Stimulated activated effector memory CD8-positive, alpha-beta T cell treated with anti-CD3 and anti-CD28 coated beads, Interleukin-12 subunit alpha, Interleukin-12 subunit beta, amount 100 ng/mL, for 72 hours (primary cell): ENCODE measurements at regions not wholly inside any gene's neighbourhood (a gene's known extent, or its start where the extent isn't known, plus 50 kb on each side); places are given as distances from the start of the nearest gene placed in this dataset.
A peak's percentile ranks its signal among the peaks of the same experiment; 100 is the strongest.

ENCODE experiments used
- ATAC-seq: fragments of 150-1000 bp; cut with Tn5 transposase; 2 replicates; pipeline ENCODE4 v1.10.0; 2021
- DNase-seq, 2 donors: peaks; one replicate each; pipeline ENCODE4 v3.0.0; 2021 to 2022; ENCODE audit warnings: low spot score in 2 of 2
- H3K27ac Mint-ChIP-seq: one replicate; pipeline ENCODE4 v1.8.0; 2022; ENCODE audit warnings: mild to moderate bottlenecking, mixed read lengths
- H3K36me3 Mint-ChIP-seq: one replicate; pipeline ENCODE4 v1.8.0; 2022; ENCODE audit warnings: mild to moderate bottlenecking, mixed read lengths
- H3K4me1 Mint-ChIP-seq: one replicate; pipeline ENCODE4 v1.8.0; 2022; ENCODE audit warnings: mixed read lengths
- H3K4me3 Mint-ChIP-seq: one replicate; pipeline ENCODE4 v1.8.0; 2022; ENCODE audit warnings: mild to moderate bottlenecking, mixed read lengths
- H3K9me3 Mint-ChIP-seq: one replicate; pipeline ENCODE4 v1.8.0; 2022; ENCODE audit warnings: mixed read lengths

- DNase-seq (no peak), ATAC-seq (no peak)
- no peaks in the 10 kb centered on the region for H3K36me3 Mint-ChIP-seq
- no peak overlapping the region for H3K4me3 Mint-ChIP-seq
- H3K4me1 Mint-ChIP-seq: no peaks in the 10 kb centered on the region
- peaks cover 10% of the 10 kb centered on the region for H3K9me3 Mint-ChIP-seq
- no peak overlapping the region for H3K27ac Mint-ChIP-seq
These were observed 578.0 kb upstream of the CADM1 start for GRCh38 chr11:116082256-116082655.

GRCh38 chr11:116079580-116079979 lies 575.4 kb upstream of the CADM1 start:
- no peak for DNase-seq
- ATAC-seq: no peak
- H3K4me1 Mint-ChIP-seq: no peaks in the 10 kb centered on the region
- no peak overlapping the region for H3K27ac Mint-ChIP-seq
- no peak overlapping the region for H3K4me3 Mint-ChIP-seq
- H3K36me3 Mint-ChIP-seq: no peaks in the 10 kb centered on the region
- H3K9me3 Mint-ChIP-seq: peaks cover 14% of the 10 kb centered on the region

- Mint-ChIP-seq H3K4me1 (no peaks in the 10 kb centered on the region), H3K4me3 (no peak overlapping the region), H3K9me3 (peaks cover 12% of the 10 kb centered on the region), H3K36me3 (no peaks in the 10 kb centered on the region), H3K27ac (no peak overlapping the region)
- DNase-seq (no peak), ATAC-seq (no peak)
These were observed 573.9 kb upstream of the CADM1 start for GRCh38 chr11:116078101-116078591.

- Mint-ChIP-seq H3K36me3 (no peaks in the 10 kb centered on the region), H3K4me3 (no peak overlapping the region), H3K4me1 (no peaks in the 10 kb centered on the region), H3K27ac (no peak overlapping the region), H3K9me3 (peaks cover 11% of the 10 kb centered on the region)
- ATAC-seq: no peak
- DNase-seq: no peak
These were observed 572.9 kb upstream of the CADM1 start for GRCh38 chr11:116077092-116077491.

GRCh38 chr11:116073854-116074837 lies 569.9 kb upstream of the CADM1 start:
- ATAC-seq (peak; percentile 73), DNase-seq (no peak)
- Mint-ChIP-seq H3K36me3 (no peaks in the 10 kb centered on the region), H3K4me1 (no peaks in the 10 kb centered on the region), H3K27ac (no peak overlapping the region), H3K4me3 (no peak overlapping the region), H3K9me3 (peaks cover 6% of the 10 kb centered on the region)

- ATAC-seq (peak; percentile 24), DNase-seq (no peak)
- Mint-ChIP-seq H3K36me3 (no peaks in the 10 kb centered on the region), H3K4me1 (no peaks in the 10 kb centered on the region), H3K4me3 (no peak overlapping the region), H3K27ac (no peak overlapping the region), H3K9me3 (peaks cover 6% of the 10 kb centered on the region)
These were observed 568.6 kb upstream of the CADM1 start for GRCh38 chr11:116072601-116073410.

- Mint-ChIP-seq H3K9me3 (peaks cover 4% of the 10 kb centered on the region), H3K36me3 (no peaks in the 10 kb centered on the region), H3K4me3 (no peak overlapping the region), H3K4me1 (no peaks in the 10 kb centered on the region), H3K27ac (no peak overlapping the region)
- no peak for DNase-seq
- ATAC-seq: no peak
These were observed 567.9 kb upstream of the CADM1 start for GRCh38 chr11:116072133-116072532.

- Mint-ChIP-seq H3K9me3 (no peaks in the 10 kb centered on the region), H3K4me1 (no peaks in the 10 kb centered on the region), H3K36me3 (no peaks in the 10 kb centered on the region), H3K4me3 (no peak overlapping the region), H3K27ac (no peak overlapping the region)
- no peak for DNase-seq
- ATAC-seq: no peak
These were observed 567.0 kb upstream of the CADM1 start for GRCh38 chr11:116071241-116071640.

- ATAC-seq: no peak
- no peaks in the 10 kb centered on the region for H3K9me3 Mint-ChIP-seq
These were observed 566.3 kb upstream of the CADM1 start for GRCh38 chr11:116070520-116070919.

GRCh38 chr11:116066777-116067176 lies 562.6 kb upstream of the CADM1 start:
- H3K27ac Mint-ChIP-seq: no peak overlapping the region
- no peak for DNase-seq
- H3K4me3 Mint-ChIP-seq: no peak overlapping the region
- no peaks in the 10 kb centered on the region for H3K4me1 Mint-ChIP-seq
- no peaks in the 10 kb centered on the region for H3K9me3 Mint-ChIP-seq
- no peak for ATAC-seq
- H3K36me3 Mint-ChIP-seq: no peaks in the 10 kb centered on the region

More at GRCh38 chr11:116070520-116070919, 566.3 kb upstream of the CADM1 start:
- Mint-ChIP-seq H3K27ac (no peak overlapping the region), H3K36me3 (no peaks in the 10 kb centered on the region), H3K4me1 (no peaks in the 10 kb centered on the region), H3K4me3 (no peak overlapping the region)
- no peak for DNase-seq

- DNase-seq: no peak
- Mint-ChIP-seq H3K36me3 (no peaks in the 10 kb centered on the region), H3K9me3 (no peaks in the 10 kb centered on the region), H3K27ac (no peak overlapping the region), H3K4me3 (no peak overlapping the region), H3K4me1 (no peaks in the 10 kb centered on the region)
- no peak for ATAC-seq
These were observed 561.8 kb upstream of the CADM1 start for GRCh38 chr11:116065986-116066385.

- Mint-ChIP-seq H3K4me1 (no peaks in the 10 kb centered on the region), H3K36me3 (no peaks in the 10 kb centered on the region), H3K4me3 (no peak overlapping the region), H3K9me3 (no peaks in the 10 kb centered on the region), H3K27ac (no peak overlapping the region)
- DNase-seq (no peak), ATAC-seq (no peak)
These were observed 561.1 kb upstream of the CADM1 start for GRCh38 chr11:116065191-116065895.

- H3K4me3 Mint-ChIP-seq: no peak overlapping the region
- no peaks in the 10 kb centered on the region for H3K36me3 Mint-ChIP-seq
- DNase-seq (no peak), ATAC-seq (no peak)
- no peak overlapping the region for H3K27ac Mint-ChIP-seq
- H3K9me3 Mint-ChIP-seq: no peaks in the 10 kb centered on the region
- H3K4me1 Mint-ChIP-seq: no peaks in the 10 kb centered on the region
These were observed 558.4 kb upstream of the CADM1 start for GRCh38 chr11:116062490-116063171.

GRCh38 chr11:116062129-116062489 lies 557.9 kb upstream of the CADM1 start:
- Mint-ChIP-seq H3K27ac (no peak overlapping the region), H3K4me3 (no peak overlapping the region), H3K4me1 (no peaks in the 10 kb centered on the region), H3K36me3 (no peaks in the 10 kb centered on the region), H3K9me3 (no peaks in the 10 kb centered on the region)
- DNase-seq: no peak
- no peak for ATAC-seq

- H3K36me3 Mint-ChIP-seq: no peaks in the 10 kb centered on the region
These were observed 557.1 kb upstream of the CADM1 start for GRCh38 chr11:116061322-116061721.

More at GRCh38 chr11:116061322-116061721, 557.1 kb upstream of the CADM1 start:
- Mint-ChIP-seq H3K4me3 (no peak overlapping the region), H3K4me1 (no peaks in the 10 kb centered on the region), H3K9me3 (no peaks in the 10 kb centered on the region), H3K27ac (no peak overlapping the region)
- DNase-seq: no peak
- ATAC-seq: no peak
